NB4 (cell line): ENCODE measurements at regions not wholly inside any gene's neighbourhood (a gene's known extent, or its start where the extent isn't known, plus 50 kb on each side); places are given as distances from the start of the nearest gene placed in this dataset.

ENCODE experiments used
- MYC ChIP-seq: IDR thresholded peaks from 2 replicates; pipeline ENCODE4 v1.6.1; 2011; ENCODE audit warnings: low read depth, low read length
- POLR2A ChIP-seq: IDR thresholded peaks from 2 replicates; pipeline ENCODE4 v1.6.1; 2011; ENCODE audit warnings: mild to moderate bottlenecking; ENCODE audit not compliant: insufficient read length; ENCODE audit errors: extremely low read depth
- TF ChIP-seq, protein P1 (sequence below): IDR thresholded peaks from one replicate; pipeline ENCODE4 v1.5.1; 2012; ENCODE audit warnings: low read depth, low read length

DNA sequence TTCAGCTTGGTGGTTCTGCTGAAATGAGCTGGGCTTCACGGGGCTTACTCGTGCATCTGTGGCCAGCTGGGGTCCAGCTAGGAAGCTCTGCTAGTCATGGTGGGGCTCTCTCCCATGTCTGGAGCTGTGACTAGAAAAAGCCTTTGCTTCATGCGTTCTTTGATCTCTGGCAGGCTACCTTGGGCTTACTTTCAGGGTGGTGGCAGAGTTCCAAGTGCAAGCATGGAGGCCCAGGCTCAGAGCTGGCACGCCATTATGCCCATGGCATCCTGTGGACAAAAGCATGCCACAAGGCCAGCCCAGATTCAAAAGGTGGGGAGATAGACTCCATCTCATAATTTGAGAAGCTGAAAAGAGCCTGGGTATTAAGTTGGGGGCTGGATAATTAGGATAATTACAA, 55.4 kb upstream of the GBA3 start:
- TF ChIP-seq, protein P1, sequence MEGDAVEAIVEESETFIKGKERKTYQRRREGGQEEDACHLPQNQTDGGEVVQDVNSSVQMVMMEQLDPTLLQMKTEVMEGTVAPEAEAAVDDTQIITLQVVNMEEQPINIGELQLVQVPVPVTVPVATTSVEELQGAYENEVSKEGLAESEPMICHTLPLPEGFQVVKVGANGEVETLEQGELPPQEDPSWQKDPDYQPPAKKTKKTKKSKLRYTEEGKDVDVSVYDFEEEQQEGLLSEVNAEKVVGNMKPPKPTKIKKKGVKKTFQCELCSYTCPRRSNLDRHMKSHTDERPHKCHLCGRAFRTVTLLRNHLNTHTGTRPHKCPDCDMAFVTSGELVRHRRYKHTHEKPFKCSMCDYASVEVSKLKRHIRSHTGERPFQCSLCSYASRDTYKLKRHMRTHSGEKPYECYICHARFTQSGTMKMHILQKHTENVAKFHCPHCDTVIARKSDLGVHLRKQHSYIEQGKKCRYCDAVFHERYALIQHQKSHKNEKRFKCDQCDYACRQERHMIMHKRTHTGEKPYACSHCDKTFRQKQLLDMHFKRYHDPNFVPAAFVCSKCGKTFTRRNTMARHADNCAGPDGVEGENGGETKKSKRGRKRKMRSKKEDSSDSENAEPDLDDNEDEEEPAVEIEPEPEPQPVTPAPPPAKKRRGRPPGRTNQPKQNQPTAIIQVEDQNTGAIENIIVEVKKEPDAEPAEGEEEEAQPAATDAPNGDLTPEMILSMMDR = no peak
- TF ChIP-seq MYC (no peak), POLR2A (no peak)
